ENCODE measurements at regions not wholly inside any gene's neighbourhood (a gene's known extent, or its start where the extent isn't known, plus 50 kb on each side); places are given as distances from the start of the nearest gene placed in this dataset.

GRCh38 chr1:189939967-189940366 is 537.7 kb downstream of the BRINP3 start:
- Histone ChIP-seq H3K4me2 (ENCODE audit: low read length) (no peak overlapping the region), H3K4me3 (ENCODE audit: low read length) (no peak overlapping the region), H3K36me3 (ENCODE audit: insufficient read depth, low read length) (no peaks in the 10 kb centered on the region), H3K9ac (ENCODE audit: low read depth, low read length) (no peak overlapping the region), H3K9me3 (replicated peaks; ENCODE audit: low read length) (no peaks in the 10 kb centered on the region), H3K27me3 (ENCODE audit: control insufficient read depth, insufficient read depth, low read length) (no peaks in the 10 kb centered on the region), H3K4me1 (ENCODE audit: control insufficient read depth, insufficient read depth, low read length) (no peaks in the 10 kb centered on the region)

GRCh38 chr1:189941922-189942321 is 535.7 kb downstream of the BRINP3 start:
- H3K4me1 ChIP-seq (ENCODE audit: control insufficient read depth, insufficient read depth, low read length): no peaks in the 10 kb centered on the region
- no peak overlapping the region for H3K4me3 ChIP-seq (ENCODE audit: low read length)
- no peaks in the 10 kb centered on the region for H3K27me3 ChIP-seq (ENCODE audit: control insufficient read depth, insufficient read depth, low read length)
- no peaks in the 10 kb centered on the region for H3K36me3 ChIP-seq (ENCODE audit: insufficient read depth, low read length)
- H3K9me3 ChIP-seq (replicated peaks; ENCODE audit: low read length): no peaks in the 10 kb centered on the region
- H3K9ac ChIP-seq (ENCODE audit: low read depth, low read length): no peak overlapping the region
- H3K4me2 ChIP-seq (ENCODE audit: low read length): no peak overlapping the region

- Histone ChIP-seq H3K27me3 (ENCODE audit: control insufficient read depth, insufficient read depth, low read length) (no peaks in the 10 kb centered on the region), H3K4me3 (ENCODE audit: low read length) (no peak overlapping the region), H3K9ac (ENCODE audit: low read depth, low read length) (no peak overlapping the region), H3K4me1 (ENCODE audit: control insufficient read depth, insufficient read depth, low read length) (peaks cover 5% of the 10 kb centered on the region), H3K36me3 (ENCODE audit: insufficient read depth, low read length) (no peaks in the 10 kb centered on the region), H3K9me3 (replicated peaks; ENCODE audit: low read length) (no peaks in the 10 kb centered on the region), H3K4me2 (ENCODE audit: low read length) (no peak overlapping the region)
These were observed 518.9 kb downstream of the BRINP3 start for GRCh38 chr1:189958756-189959155.

- no peaks in the 10 kb centered on the region for H3K27me3 ChIP-seq (ENCODE audit: control insufficient read depth, insufficient read depth, low read length)
- no peak overlapping the region for H3K9ac ChIP-seq (ENCODE audit: low read depth, low read length)
- H3K9me3 ChIP-seq (replicated peaks; ENCODE audit: low read length): no peaks in the 10 kb centered on the region
- no peaks in the 10 kb centered on the region for H3K36me3 ChIP-seq (ENCODE audit: insufficient read depth, low read length)
- H3K4me3 ChIP-seq (ENCODE audit: low read length): no peak overlapping the region
- H3K4me2 ChIP-seq (ENCODE audit: low read length): no peak overlapping the region
- H3K4me1 ChIP-seq (ENCODE audit: control insufficient read depth, insufficient read depth, low read length): peaks cover 5% of the 10 kb centered on the region
These were observed 516.9 kb downstream of the BRINP3 start for GRCh38 chr1:189960769-189961168.

- Histone ChIP-seq H3K27me3 (ENCODE audit: control insufficient read depth, insufficient read depth, low read length) (no peaks in the 10 kb centered on the region), H3K4me2 (ENCODE audit: low read length) (peak overlapping the region; percentile 3), H3K4me3 (ENCODE audit: low read length) (no peak overlapping the region), H3K36me3 (ENCODE audit: insufficient read depth, low read length) (no peaks in the 10 kb centered on the region), H3K9ac (ENCODE audit: low read depth, low read length) (no peak overlapping the region), H3K4me1 (ENCODE audit: control insufficient read depth, insufficient read depth, low read length) (peaks cover 5% of the 10 kb centered on the region), H3K9me3 (replicated peaks; ENCODE audit: low read length) (no peaks in the 10 kb centered on the region)
These were observed 515.5 kb downstream of the BRINP3 start for GRCh38 chr1:189962181-189962580.

- H3K36me3 ChIP-seq (ENCODE audit: insufficient read depth, low read length): no peaks in the 10 kb centered on the region
- no peaks in the 10 kb centered on the region for H3K4me1 ChIP-seq (ENCODE audit: control insufficient read depth, insufficient read depth, low read length)
- no peak overlapping the region for H3K9ac ChIP-seq (ENCODE audit: low read depth, low read length)
- no peaks in the 10 kb centered on the region for H3K27me3 ChIP-seq (ENCODE audit: control insufficient read depth, insufficient read depth, low read length)
- H3K4me2 ChIP-seq (ENCODE audit: low read length): no peak overlapping the region
- no peak overlapping the region for H3K4me3 ChIP-seq (ENCODE audit: low read length)
- no peaks in the 10 kb centered on the region for H3K9me3 ChIP-seq (replicated peaks; ENCODE audit: low read length)
These were observed 507.1 kb downstream of the BRINP3 start for GRCh38 chr1:189970331-189971230.

- Histone ChIP-seq H3K36me3 (ENCODE audit: insufficient read depth, low read length) (no peaks in the 10 kb centered on the region), H3K4me2 (ENCODE audit: low read length) (no peak overlapping the region)
These were observed 506.0 kb downstream of the BRINP3 start for GRCh38 chr1:189971656-189972055.

GRCh38 chr1:189977184-189977583 is 500.5 kb downstream of the BRINP3 start:
- no peak overlapping the region for H3K9ac ChIP-seq (ENCODE audit: low read depth, low read length)
- no peaks in the 10 kb centered on the region for H3K9me3 ChIP-seq (replicated peaks; ENCODE audit: low read length)
- no peaks in the 10 kb centered on the region for H3K27me3 ChIP-seq (ENCODE audit: control insufficient read depth, insufficient read depth, low read length)
- no peaks in the 10 kb centered on the region for H3K36me3 ChIP-seq (ENCODE audit: insufficient read depth, low read length)
- no peaks in the 10 kb centered on the region for H3K4me1 ChIP-seq (ENCODE audit: control insufficient read depth, insufficient read depth, low read length)
- H3K4me2 ChIP-seq (ENCODE audit: low read length): no peak overlapping the region
- no peak overlapping the region for H3K4me3 ChIP-seq (ENCODE audit: low read length)

More at GRCh38 chr1:189971656-189972055, 506.0 kb downstream of the BRINP3 start:
- Histone ChIP-seq H3K9ac (ENCODE audit: low read depth, low read length) (no peak overlapping the region), H3K4me1 (ENCODE audit: control insufficient read depth, insufficient read depth, low read length) (no peaks in the 10 kb centered on the region), H3K9me3 (replicated peaks; ENCODE audit: low read length) (no peaks in the 10 kb centered on the region), H3K27me3 (ENCODE audit: control insufficient read depth, insufficient read depth, low read length) (no peaks in the 10 kb centered on the region), H3K4me3 (ENCODE audit: low read length) (no peak overlapping the region)

- no peak overlapping the region for H3K4me2 ChIP-seq (ENCODE audit: low read length)
- H3K9ac ChIP-seq (ENCODE audit: low read depth, low read length): no peak overlapping the region
- no peak overlapping the region for H3K4me3 ChIP-seq (ENCODE audit: low read length)
- H3K9me3 ChIP-seq (replicated peaks; ENCODE audit: low read length): no peaks in the 10 kb centered on the region
- H3K27me3 ChIP-seq (ENCODE audit: control insufficient read depth, insufficient read depth, low read length): no peaks in the 10 kb centered on the region
- H3K4me1 ChIP-seq (ENCODE audit: control insufficient read depth, insufficient read depth, low read length): no peaks in the 10 kb centered on the region
- no peaks in the 10 kb centered on the region for H3K36me3 ChIP-seq (ENCODE audit: insufficient read depth, low read length)
These were observed 494.3 kb downstream of the BRINP3 start for GRCh38 chr1:189983166-189983890.

- Histone ChIP-seq H3K36me3 (ENCODE audit: insufficient read depth, low read length) (no peaks in the 10 kb centered on the region), H3K27me3 (ENCODE audit: control insufficient read depth, insufficient read depth, low read length) (no peaks in the 10 kb centered on the region), H3K9me3 (replicated peaks; ENCODE audit: low read length) (no peaks in the 10 kb centered on the region), H3K4me3 (ENCODE audit: low read length) (no peak overlapping the region), H3K4me1 (ENCODE audit: control insufficient read depth, insufficient read depth, low read length) (no peaks in the 10 kb centered on the region), H3K9ac (ENCODE audit: low read depth, low read length) (no peak overlapping the region), H3K4me2 (ENCODE audit: low read length) (no peak overlapping the region)
These were observed 491.1 kb downstream of the BRINP3 start for GRCh38 chr1:189986516-189986915.

GRCh38 chr1:189987509-189987908 is 490.2 kb downstream of the BRINP3 start:
- Histone ChIP-seq H3K9ac (ENCODE audit: low read depth, low read length) (no peak overlapping the region), H3K36me3 (ENCODE audit: insufficient read depth, low read length) (no peaks in the 10 kb centered on the region), H3K4me3 (ENCODE audit: low read length) (no peak overlapping the region), H3K9me3 (replicated peaks; ENCODE audit: low read length) (no peaks in the 10 kb centered on the region), H3K27me3 (ENCODE audit: control insufficient read depth, insufficient read depth, low read length) (no peaks in the 10 kb centered on the region), H3K4me1 (ENCODE audit: control insufficient read depth, insufficient read depth, low read length) (no peaks in the 10 kb centered on the region), H3K4me2 (ENCODE audit: low read length) (no peak overlapping the region)
